ENCODE measurements at regions not wholly inside any gene's neighbourhood (a gene's known extent, or its start where the extent isn't known, plus 50 kb on each side); places are given as distances from the start of the nearest gene placed in this dataset.
"Not testable (repeated sequence)": the region's sequence is repeated elsewhere in the genome, so short reads cannot be mapped to it uniquely, and the experiment has no call there.

- ChIA-PET POLR2A (interaction anchor here (1.9 to 2.7 kb wide), 2 partner anchors 9 to 25 kb away, joined by 12 to 15 read pairs; a partner anchor contains a TSS), CTCF (interaction anchor here (0.6 to 1.6 kb wide), 2 partner anchors 17 to 890 kb away, joined by 3 to 4 read pairs; no protein-coding TSS in a partner anchor)
- no peak for TF ChIP-seq ZNF384 (IDR thresholded peaks at IDR 0.05)
- TF ChIP-seq PKNOX1 (IDR thresholded peaks at IDR 0.05), result no peak
- no peak for TF ChIP-seq LEF1 (IDR thresholded peaks at IDR 0.05; ENCODE audit: borderline replicate concordance)
- no peak for TF ChIP-seq BHLHE40 (IDR thresholded peaks at IDR 0.05; ENCODE audit: borderline replicate concordance)
- TF ChIP-seq SP1 (IDR thresholded peaks at IDR 0.05), result no peak
- TF ChIP-seq TARDBP (IDR thresholded peaks at IDR 0.05), result no peak
- no peak for TF ChIP-seq L3MBTL2 (conservative IDR thresholded peaks at IDR 0.05)
- no peak for TF ChIP-seq ARNT (IDR thresholded peaks at IDR 0.05)
- no peak for TF ChIP-seq CTBP1 (IDR thresholded peaks at IDR 0.05; ENCODE audit: borderline replicate concordance)
- no peak for TF ChIP-seq SUZ12 (IDR thresholded peaks at IDR 0.05)
- TF ChIP-seq HDGF (IDR thresholded peaks at IDR 0.05; ENCODE audit: borderline replicate concordance), result no peak
- TF ChIP-seq NFRKB (IDR thresholded peaks at IDR 0.05), result no peak
- no peak for TF ChIP-seq FOXK2 (IDR thresholded peaks at IDR 0.05)
- no peak for TF ChIP-seq FOXM1 (IDR thresholded peaks at IDR 0.05; ENCODE audit: borderline replicate concordance)
Measured at GRCh38 chr6:26275663-26276062, 89.3 kb upstream of the BTN3A2 start.

GRCh38 chr6:26276841-26277648 lies 88.0 kb upstream of the BTN3A2 start:
- CTCF ChIA-PET, result no interaction called here
- no peak for DNase-seq (ENCODE audit: extremely low spot score)
- TF ChIP-seq FOXK2 (IDR thresholded peaks at IDR 0.05) (no peak), PKNOX1 (IDR thresholded peaks at IDR 0.05) (no peak), SP1 (IDR thresholded peaks at IDR 0.05) (no peak), CTBP1 (IDR thresholded peaks at IDR 0.05; ENCODE audit: borderline replicate concordance) (no peak), ELF4 (IDR thresholded peaks at IDR 0.05) (no peak), FOXA1 (IDR thresholded peaks at IDR 0.05) (no peak)
- POLR2A ChIA-PET, result interaction anchor here (1.1 to 1.2 kb wide), 2 partner anchors 8 to 72 kb away, joined by 3 to 4 read pairs; a partner anchor contains a TSS

More at GRCh38 chr6:26275663-26276062, 89.3 kb upstream of the BTN3A2 start:
- DNase-seq (ENCODE audit: extremely low spot score), result no peak

GRCh38 chr6:26278536-26278935 lies 86.5 kb upstream of the BTN3A2 start:
- no peak for TF ChIP-seq SP1 (IDR thresholded peaks at IDR 0.05)
- no peak for TF ChIP-seq ARNT (IDR thresholded peaks at IDR 0.05)
- no peak for TF ChIP-seq ZNF384 (IDR thresholded peaks at IDR 0.05)
- TF ChIP-seq BHLHE40 (IDR thresholded peaks at IDR 0.05; ENCODE audit: borderline replicate concordance), result no peak
- TF ChIP-seq TARDBP (IDR thresholded peaks at IDR 0.05), result no peak
- no peak for TF ChIP-seq NFRKB (IDR thresholded peaks at IDR 0.05)
- TF ChIP-seq PKNOX1 (IDR thresholded peaks at IDR 0.05), result no peak
- TF ChIP-seq CTBP1 (IDR thresholded peaks at IDR 0.05; ENCODE audit: borderline replicate concordance), result no peak
- no peak for TF ChIP-seq LEF1 (IDR thresholded peaks at IDR 0.05; ENCODE audit: borderline replicate concordance)
- no peak for TF ChIP-seq FOXA1 (IDR thresholded peaks at IDR 0.05)
- DNase-seq (ENCODE audit: extremely low spot score), result no peak
- ChIA-PET CTCF (no interaction called here), POLR2A (interaction anchor here (1.2 kb wide), 1 partner anchor 73 kb away, joined by 3 read pairs; a partner anchor contains a TSS)

- POLR2A ChIA-PET, result interaction anchor here (0.6 kb wide), 1 partner anchor 50 kb away, joined by 3 read pairs; no protein-coding TSS in a partner anchor
- CTCF ChIA-PET; DNase-seq (ENCODE audit: extremely low spot score): not testable (repeated sequence)
Measured at GRCh38 chr6:26279371-26279770, 85.6 kb upstream of the BTN3A2 start.

- POLR2A ChIA-PET, result no interaction called here
- CTCF ChIA-PET, result no interaction called here
- no peak for DNase-seq (ENCODE audit: extremely low spot score)
- no peak for TF ChIP-seq TARDBP (IDR thresholded peaks at IDR 0.05)
- no peak for TF ChIP-seq SP1 (IDR thresholded peaks at IDR 0.05)
- TF ChIP-seq FOXK2 (IDR thresholded peaks at IDR 0.05), result no peak
- no peak for TF ChIP-seq BHLHE40 (IDR thresholded peaks at IDR 0.05; ENCODE audit: borderline replicate concordance)
- TF ChIP-seq FOXA1 (IDR thresholded peaks at IDR 0.05), result no peak
- no peak for TF ChIP-seq LEF1 (IDR thresholded peaks at IDR 0.05; ENCODE audit: borderline replicate concordance)
- no peak for TF ChIP-seq SUZ12 (IDR thresholded peaks at IDR 0.05)
- no peak for TF ChIP-seq FOXM1 (IDR thresholded peaks at IDR 0.05; ENCODE audit: borderline replicate concordance)
- TF ChIP-seq ARNT (IDR thresholded peaks at IDR 0.05), result no peak
- TF ChIP-seq CTBP1 (IDR thresholded peaks at IDR 0.05; ENCODE audit: borderline replicate concordance), result no peak
Measured at GRCh38 chr6:26280407-26280806, 84.6 kb upstream of the BTN3A2 start.

GRCh38 chr6:26284537-26285142 lies 80.4 kb upstream of the BTN3A2 start:
- no peak for TF ChIP-seq FOXK2 (IDR thresholded peaks at IDR 0.05)
- TF ChIP-seq PKNOX1 (IDR thresholded peaks at IDR 0.05), result no peak
- peak; percentile 18; the same call in 1 of the 2 replicates for TF ChIP-seq L3MBTL2 (conservative IDR thresholded peaks at IDR 0.05)
- TF ChIP-seq NFRKB (IDR thresholded peaks at IDR 0.05), result no peak
- TF ChIP-seq ZNF384 (IDR thresholded peaks at IDR 0.05), result no peak
- no peak for TF ChIP-seq BHLHE40 (IDR thresholded peaks at IDR 0.05; ENCODE audit: borderline replicate concordance)
- no peak for TF ChIP-seq ARNT (IDR thresholded peaks at IDR 0.05)
- ChIA-PET CTCF (no interaction called here), POLR2A (interaction anchor here (0.7 to 4.3 kb wide), 25 partner anchors 8 to 258 kb away, joined by 3 to 47 read pairs (median 5); a partner anchor contains a TSS)
- no peak for DNase-seq (ENCODE audit: extremely low spot score)

Measured in HEK293T (cell line).